ENCODE measurements at regions not wholly inside any gene's neighbourhood (a gene's known extent, or its start where the extent isn't known, plus 50 kb on each side); places are given as distances from the start of the nearest gene placed in this dataset.
"Not testable (repeated sequence)": the region's sequence is repeated elsewhere in the genome, so short reads cannot be mapped to it uniquely, and the experiment has no call there.

- DNase-seq (ENCODE audit: low read depth in 2 of 2), result no peak
Observed at GRCh38 chr10:42883993-42884983, 101.7 kb downstream of the BMS1 start.

- DNase-seq (ENCODE audit: low read depth in 2 of 2), result no peak
Observed at GRCh38 chr10:42885491-42886270, 103.1 kb downstream of the BMS1 start.

- no peak for DNase-seq (ENCODE audit: low read depth in 2 of 2)
Observed at GRCh38 chr10:42887734-42888503, 105.3 kb downstream of the BMS1 start.

GRCh38 chr10:42888504-42889095 is 106.0 kb downstream of the BMS1 start:
- DNase-seq (ENCODE audit: low read depth in 2 of 2), result no peak

GRCh38 chr10:42896735-42897134 is 114.1 kb downstream of the BMS1 start:
- no peak for DNase-seq (ENCODE audit: low read depth in 2 of 2)

GRCh38 chr10:42898037-42898960 is 115.7 kb downstream of the BMS1 start:
- no peak for DNase-seq (ENCODE audit: low read depth in 2 of 2)

- DNase-seq (ENCODE audit: low read depth in 2 of 2), result no peak
Observed at GRCh38 chr10:42899036-42899435, 116.4 kb downstream of the BMS1 start.

GRCh38 chr10:42900346-42900745 is 117.8 kb downstream of the BMS1 start:
- not testable (repeated sequence) for DNase-seq (ENCODE audit: low read depth in 2 of 2)

GRCh38 chr10:42911359-42911758 is 128.8 kb downstream of the BMS1 start:
- no peak for DNase-seq (ENCODE audit: low read depth in 2 of 2)

GRCh38 chr10:42916974-42917373 is 134.4 kb downstream of the BMS1 start:
- DNase-seq (ENCODE audit: low read depth in 2 of 2), result no peak

- no peak for DNase-seq (ENCODE audit: low read depth in 2 of 2)
Observed at GRCh38 chr10:42917821-42918220, 135.2 kb downstream of the BMS1 start.

- DNase-seq (ENCODE audit: low read depth in 2 of 2), result no peak
Observed at GRCh38 chr10:42921951-42922350, 139.4 kb downstream of the BMS1 start.

- no peak for DNase-seq (ENCODE audit: low read depth in 2 of 2)
Observed at GRCh38 chr10:42924484-42924883, 141.9 kb downstream of the BMS1 start.

- no peak for DNase-seq (ENCODE audit: low read depth in 2 of 2)
Observed at GRCh38 chr10:42926843-42927242, 144.2 kb downstream of the BMS1 start.

- no peak for DNase-seq (ENCODE audit: low read depth in 2 of 2)
Observed at GRCh38 chr10:42928064-42928463, 145.5 kb downstream of the BMS1 start.

- no peak for DNase-seq (ENCODE audit: low read depth in 2 of 2)
Observed at GRCh38 chr10:42929236-42929635, 146.6 kb downstream of the BMS1 start.

- no peak for DNase-seq (ENCODE audit: low read depth in 2 of 2)
Observed at GRCh38 chr10:42929993-42930392, 146.9 kb upstream of the RET start.

- DNase-seq (ENCODE audit: low read depth in 2 of 2), result no peak
Observed at GRCh38 chr10:42930516-42931192, 146.2 kb upstream of the RET start.

- DNase-seq (ENCODE audit: low read depth in 2 of 2), result no peak
Observed at GRCh38 chr10:42932116-42932515, 144.8 kb upstream of the RET start.

All from stimulated activated CD8-positive, alpha-beta memory T cell treated with anti-CD3 and anti-CD28 coated beads, Interleukin-7, amount 100 ng/mL, for 4 hours (primary cell).